DMS53 treated with DMSO at 0.1 percent for 48 hours (cell line): ENCODE measurements at regions not wholly inside any gene's neighbourhood (a gene's known extent, or its start where the extent isn't known, plus 50 kb on each side); places are given as distances from the start of the nearest gene placed in this dataset.

Experiments
- DNase-seq: peaks from one replicate; lab custom pipeline; 2025; ENCODE audit not compliant: unreplicated experiment; lab: John Stamatoyannopoulos, UW

DNA sequence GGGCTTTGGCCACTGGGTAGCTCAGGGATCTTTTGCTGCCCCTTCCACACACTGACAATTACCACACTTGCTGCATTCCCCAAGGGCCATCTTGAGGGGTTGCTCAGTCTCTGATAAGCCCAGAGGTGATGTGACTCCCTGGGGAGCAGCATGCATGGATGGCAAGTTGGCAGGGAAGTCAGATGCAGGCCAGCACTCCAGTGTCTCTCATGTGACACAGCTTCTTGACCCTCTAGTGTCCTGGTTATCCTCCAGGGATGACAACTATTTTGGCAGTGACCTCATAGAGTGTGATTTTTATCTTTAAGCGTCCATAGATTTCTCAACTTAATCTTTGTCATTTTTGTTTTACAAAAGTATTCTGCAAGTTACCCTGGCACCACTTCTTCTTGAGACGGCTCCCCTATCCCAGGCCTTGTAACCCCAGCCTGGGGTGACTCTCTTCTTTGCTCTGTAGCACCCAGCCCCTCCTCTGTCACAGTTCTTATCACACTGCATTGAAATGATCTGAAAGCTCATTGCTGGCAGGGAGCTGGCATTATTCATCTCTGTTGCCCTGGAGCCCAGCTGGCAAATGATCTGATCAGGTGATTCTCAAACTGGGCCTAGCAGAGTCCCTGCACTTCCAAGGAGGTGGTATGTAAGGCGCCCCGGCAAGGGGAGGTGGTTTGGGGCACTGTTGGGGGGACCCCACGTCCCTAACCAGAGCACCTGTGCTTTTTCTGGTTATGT lies 72.6 kb downstream of the TENT5C start:
- no peak for DNase-seq

DNA sequence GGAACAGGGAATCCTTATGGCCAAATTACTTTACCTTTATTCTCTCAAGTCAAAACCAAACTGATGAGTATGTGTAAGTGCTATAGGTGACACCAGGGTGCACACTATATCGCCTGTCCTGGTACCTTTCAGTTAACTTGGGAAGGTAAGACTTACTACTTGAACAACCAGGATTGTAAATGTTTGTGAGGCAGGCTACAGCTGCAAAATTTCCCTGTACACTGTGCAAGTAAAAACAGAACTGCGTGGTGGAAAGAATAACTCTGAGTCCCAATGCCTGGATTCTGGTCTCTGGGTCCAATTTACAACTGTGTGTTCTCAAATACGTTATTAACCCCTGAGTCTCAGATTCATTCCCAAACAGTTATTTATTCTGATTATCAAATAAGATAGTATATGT lies 73.5 kb downstream of the TENT5C start:
- DNase-seq, result no peak

DNA sequence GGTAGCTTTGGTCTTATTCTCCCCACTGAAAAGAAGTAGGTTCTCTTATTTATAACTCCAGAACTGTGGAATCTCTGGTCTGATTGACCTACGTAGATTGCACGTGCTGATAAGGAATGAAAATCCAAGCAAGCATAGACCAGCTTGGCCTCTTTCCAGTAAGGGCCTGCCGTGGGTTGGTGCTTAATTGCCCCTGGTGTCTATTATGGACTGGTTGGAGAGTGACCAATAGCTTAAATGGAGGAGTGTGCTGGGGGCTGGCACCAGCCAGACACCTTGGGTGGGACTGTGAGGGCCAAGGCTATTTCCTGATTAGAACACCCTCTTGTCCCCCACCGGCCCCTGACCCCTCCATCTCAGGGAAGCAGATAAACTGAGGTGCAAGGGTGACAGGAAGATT lies 74.0 kb downstream of the TENT5C start:
- no peak for DNase-seq

DNA sequence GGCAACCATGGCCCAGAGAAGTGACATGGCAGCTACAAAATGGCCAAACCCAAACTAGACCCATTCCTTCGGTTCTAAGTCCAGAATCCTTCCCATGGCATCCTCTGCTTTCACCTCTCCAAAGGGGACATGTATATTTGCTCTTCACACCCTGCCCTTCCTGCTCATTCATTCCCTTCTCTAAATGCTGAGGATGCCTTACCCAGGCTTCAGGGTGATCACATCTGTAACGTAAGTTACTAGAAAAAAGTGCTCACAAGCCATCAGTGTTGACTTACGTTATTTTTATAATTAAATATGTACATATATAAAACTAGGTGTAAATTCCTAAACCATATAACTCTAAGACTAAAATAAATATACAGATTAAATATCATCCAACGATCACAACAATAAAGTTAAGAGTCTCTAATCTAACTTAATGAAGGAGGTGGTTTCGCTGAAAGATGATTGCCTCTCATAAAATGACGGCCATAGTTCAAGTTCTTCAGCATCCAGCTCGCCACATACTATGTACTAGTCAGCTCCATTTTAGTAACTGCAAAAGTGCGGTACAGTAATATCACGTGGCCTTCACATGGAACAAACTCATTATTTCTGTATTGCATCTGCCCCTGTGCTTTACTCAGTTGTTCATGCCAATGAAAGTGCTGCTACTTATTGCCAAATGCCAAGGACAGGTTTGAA lies 74.6 kb downstream of the TENT5C start:
- DNase-seq, result no peak

DNA sequence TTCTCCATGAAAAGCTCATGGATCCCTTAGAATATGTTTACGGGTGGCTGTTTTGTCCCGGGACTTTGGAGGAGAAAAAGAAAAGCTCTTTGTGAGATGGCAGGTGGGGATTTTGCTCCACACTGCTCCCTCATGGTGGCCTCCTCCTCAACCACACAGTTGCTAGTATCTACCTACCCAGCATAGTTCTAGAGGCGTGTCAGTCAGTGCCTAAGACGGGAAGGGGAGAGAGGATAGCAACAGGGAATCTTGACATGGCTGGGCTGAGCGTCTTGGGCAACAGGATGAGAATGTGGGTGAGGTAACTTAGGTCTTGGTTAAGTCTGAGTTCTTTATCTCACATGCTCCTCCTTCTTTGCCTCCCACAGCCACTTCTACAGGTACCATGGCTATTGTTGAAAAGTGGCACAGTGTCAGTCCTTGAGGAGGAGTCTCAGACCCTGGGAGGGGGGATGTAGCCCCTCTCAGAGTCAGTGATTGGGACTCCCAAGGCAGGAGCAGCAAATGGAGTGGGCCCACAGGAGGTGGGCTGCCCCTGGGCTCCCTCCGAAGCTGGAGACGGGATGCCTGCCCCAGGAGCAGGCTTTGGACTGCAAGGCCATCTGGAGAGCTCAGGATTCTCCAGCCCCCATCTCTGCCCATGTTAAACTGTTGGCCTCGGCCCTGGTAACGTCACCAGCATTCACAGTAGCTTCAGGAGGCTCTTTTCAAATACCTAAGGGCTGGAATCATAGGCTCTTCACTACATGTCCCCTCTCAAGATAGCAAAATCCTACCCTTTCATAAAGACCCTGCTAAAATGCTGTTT lies 75.4 kb downstream of the TENT5C start:
- no peak for DNase-seq

DNA sequence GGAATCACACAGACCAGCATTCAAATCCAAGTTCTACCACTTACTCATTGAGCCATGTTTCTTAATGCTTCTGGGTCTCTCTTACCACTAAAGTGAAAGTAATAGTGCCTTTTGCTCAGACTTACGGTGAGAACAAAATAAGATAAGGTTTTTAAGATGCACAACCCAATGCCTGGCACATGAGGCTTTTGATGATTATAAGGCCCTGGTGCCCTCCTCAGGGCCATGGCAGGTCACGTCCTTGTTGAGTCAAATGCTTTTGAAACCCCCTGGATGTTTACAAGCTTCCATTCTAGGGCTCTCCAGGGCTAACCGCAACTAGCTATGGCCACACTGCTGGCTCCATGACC lies 76.0 kb downstream of the TENT5C start:
- no peak for DNase-seq

DNA sequence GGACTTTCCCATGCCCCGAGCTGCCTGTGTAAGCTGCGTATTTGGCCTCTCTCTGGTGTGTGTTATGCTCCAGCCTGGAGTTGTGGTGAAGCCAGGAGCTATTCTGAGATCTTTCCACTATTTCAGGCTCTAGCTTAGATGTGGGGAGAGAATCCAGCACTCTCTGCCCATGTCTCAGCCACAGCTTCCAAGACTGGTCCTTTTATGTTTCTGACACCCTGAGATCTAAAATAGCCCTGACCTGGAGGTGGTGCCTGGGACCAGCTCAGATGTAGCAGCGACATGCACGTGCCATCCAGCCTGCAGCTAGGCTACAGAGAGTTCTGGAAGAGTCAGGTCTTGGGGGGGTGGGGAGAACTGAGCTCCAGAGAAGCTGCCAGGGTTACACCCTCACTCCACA lies 76.5 kb downstream of the TENT5C start:
- DNase-seq, result no peak

DNA sequence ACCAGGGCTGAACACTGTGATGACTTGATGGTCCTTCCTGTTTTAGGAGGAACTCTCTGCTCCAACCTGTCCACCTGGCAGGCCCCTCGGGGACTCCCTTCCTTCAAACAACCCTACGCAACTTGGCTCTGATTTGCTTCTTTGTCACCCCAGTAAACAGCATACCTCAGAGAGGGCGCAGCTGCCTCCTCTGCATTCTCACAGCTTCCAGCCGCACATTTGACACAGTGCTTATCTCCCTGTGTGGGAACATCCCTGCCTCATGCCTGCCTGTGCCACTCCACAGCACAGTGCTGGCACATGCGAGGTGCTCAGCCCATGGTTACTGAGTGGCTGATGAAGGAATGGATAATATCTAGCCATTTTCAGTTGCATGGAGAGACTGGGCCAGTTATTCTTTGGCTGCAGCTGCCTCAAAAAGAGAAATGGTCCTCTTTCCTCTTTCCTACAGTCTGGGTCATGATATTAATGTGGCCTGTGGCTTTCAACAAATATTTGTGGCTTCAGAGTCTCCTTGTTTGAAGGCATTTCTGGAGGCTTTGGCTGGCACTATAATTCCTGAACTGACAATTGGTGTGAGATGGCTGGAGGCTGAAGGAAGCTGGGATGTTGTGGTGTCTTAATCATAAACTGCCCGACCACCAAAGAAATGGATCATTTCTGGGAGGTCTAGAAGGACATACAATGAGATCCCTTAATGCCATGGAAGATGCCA lies 77.9 kb downstream of the TENT5C start:
- DNase-seq, result no peak

DNA sequence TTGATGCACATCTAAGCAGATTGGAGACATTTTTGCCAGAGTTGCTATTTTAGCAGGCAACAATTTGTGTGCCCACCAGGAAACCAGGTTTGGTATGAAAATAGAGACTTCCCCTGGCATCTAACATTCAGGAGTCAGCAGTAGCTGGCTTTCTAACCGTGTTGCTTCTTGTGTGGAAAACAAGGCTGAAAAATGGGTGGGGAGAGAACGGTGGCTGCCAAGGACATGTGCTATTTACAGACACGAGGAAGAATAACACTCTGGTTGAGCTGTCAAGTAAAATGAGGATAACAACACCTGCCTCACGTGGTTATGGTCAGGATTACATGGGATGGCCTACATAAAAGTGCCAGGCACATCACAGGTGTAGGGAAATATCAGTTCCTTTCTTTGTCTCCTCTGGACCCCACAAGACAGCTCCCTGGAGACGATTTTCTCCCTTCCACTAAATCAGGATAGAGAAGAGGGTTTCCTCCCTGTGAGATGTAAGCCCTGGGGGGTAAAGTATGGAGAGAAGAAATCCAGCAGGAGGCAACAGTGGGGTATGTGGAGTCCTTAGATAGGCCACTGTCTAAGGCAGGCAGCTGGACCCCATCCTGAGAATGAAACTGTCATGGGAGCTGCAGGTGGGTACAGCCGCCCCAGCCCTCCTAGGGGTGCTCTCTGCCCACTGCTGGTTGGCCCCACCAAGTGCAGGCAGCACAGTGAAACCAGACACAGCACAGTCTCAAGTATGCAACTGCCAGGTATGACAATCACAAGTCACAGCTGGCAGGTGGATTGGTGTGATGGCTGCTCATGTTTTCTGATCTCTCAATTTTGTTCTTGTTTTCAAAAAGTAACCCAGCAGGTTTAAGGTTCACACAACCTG lies 80.3 kb downstream of the TENT5C start:
- no peak for DNase-seq

DNA sequence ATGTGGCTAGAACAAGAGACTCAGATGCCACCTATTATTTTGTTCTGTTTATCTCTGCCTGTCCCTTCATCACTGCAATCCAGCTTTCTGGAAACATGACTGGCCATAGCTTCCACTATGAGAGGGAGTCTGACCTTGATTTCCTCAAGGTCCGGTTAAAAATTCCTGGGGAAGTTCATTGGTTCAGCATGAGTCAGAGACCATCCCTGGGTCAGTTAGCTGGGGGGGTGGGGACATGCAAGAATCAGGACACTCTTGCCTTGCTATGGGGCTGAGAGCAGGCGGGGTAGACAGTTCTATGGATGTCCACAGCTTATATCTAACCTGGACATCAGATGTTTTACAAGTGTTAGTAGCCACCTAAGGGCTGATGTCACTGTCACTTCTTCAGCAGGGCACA lies 81.1 kb downstream of the TENT5C start:
- DNase-seq, result no peak

DNA sequence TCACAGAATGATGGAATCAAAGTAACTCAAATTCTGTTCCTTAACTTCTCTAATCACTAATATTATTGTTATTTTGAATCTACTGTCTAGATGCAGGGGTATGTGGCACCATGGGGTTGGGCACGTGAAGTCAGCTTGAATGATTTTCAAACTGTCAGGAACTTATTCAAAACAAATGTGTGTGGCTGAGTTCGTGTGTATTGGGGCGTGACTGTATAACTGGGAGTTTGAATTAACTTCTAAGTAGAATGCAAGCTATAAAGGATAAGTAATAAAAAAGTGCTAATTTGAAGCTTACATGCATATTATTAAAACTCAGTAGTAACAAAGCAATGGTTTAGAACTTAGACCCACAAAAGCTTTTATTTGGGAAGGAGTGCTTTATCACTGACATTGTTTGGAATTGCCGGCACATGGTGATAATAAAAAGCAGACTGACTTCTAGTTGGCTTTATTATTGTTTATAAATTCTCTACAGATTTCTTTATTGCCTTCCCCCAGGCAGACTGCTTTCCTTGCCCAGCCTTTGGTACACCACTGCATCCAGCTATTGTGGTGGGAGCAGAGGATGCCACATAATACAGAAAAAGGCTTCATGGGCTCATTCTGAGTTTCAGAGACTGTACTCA lies 84.3 kb downstream of the TENT5C start:
- DNase-seq, result no peak

DNA sequence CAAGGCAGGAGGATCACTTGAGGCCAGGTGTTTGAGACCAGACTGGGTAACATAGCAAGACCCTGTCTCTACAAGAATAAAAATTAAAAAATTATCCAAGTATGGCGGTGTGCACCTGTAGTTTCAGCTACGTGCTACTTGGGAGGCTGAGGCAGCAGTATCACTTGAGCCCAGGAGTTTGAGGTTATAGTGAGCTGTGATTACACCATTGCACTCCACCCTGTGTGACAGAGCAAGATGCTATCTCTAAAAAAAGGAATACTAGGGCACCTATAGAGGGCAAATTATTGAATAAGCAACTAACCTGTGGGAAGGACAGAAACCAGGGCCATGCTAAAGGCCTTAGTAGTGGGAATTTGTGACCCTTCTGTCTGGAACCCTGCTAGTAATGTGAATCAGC lies 86.1 kb downstream of the TENT5C start:
- DNase-seq, result no peak

DNA sequence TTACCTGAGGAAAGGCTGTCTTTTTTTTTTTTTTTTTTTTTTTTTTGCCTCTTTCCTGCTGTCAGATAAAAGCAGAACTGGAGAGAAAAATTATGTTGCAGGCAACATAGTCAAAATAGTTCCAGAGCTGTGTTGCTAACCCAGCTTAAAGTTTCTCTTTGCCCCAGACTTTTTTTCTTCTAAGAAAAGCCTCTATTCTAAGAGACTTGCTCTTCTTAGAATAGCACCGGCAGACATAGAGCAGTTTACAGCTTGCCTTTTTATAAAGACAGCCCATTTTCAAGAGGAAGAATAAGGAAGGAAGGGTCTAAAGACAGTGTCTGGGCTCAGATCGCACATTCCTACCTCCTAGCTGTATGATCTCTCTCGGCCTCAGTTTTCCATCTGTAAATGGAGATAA lies 88.7 kb downstream of the TENT5C start:
- DNase-seq, result no peak

DNA sequence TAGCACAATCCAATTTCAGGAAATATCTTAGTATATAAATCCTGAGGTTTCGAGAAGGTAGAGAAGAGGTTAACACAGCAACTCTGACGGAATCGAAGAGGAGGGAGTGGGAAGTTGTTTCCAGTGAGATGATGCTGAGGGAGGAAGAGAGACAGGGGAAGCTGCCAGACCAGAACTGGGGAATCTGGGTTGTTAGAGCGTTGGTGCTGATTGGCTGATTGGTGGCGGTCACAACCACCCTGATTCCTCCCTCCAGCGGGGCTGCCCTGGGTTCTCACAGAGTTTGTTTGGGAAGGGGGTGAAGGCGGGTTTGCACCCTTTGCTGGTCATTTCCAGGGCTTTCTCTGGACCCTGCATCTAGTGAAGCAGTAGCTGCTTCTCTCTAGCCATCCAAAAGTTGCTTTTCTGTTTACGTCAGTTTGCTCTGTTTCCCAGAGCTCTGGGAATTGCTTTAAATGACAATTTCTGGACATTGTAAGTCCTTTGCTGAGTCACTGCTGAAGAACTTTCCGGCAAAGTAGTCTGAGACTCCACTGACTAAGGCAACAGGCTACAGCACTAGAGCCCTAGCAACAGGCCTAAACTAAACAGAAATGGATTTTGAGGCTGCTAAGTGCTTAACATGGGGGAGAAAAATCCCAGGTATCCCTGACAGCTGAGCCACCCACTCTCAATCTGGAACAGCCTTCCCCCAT lies 90.1 kb downstream of the TENT5C start:
- no peak for DNase-seq

DNA sequence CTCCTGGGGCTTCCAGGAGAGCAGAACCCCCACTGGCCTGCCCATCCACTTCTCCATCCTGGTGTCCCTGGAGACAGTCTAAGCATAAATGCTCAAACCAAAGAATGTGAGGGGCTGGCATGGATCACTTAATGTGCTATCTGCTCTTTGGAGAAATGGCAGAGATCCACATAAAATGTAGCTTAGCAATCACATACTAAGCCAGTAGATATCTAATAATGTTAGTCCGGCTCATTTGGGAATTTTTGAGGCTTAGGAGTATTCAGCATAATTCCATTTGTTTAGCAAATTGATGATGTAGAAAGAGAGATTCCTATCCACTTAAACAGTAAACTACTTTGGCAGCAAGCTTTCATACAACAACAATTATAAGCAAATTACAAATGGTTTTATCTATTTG lies 90.7 kb downstream of the TENT5C start:
- DNase-seq, result no peak

DNA sequence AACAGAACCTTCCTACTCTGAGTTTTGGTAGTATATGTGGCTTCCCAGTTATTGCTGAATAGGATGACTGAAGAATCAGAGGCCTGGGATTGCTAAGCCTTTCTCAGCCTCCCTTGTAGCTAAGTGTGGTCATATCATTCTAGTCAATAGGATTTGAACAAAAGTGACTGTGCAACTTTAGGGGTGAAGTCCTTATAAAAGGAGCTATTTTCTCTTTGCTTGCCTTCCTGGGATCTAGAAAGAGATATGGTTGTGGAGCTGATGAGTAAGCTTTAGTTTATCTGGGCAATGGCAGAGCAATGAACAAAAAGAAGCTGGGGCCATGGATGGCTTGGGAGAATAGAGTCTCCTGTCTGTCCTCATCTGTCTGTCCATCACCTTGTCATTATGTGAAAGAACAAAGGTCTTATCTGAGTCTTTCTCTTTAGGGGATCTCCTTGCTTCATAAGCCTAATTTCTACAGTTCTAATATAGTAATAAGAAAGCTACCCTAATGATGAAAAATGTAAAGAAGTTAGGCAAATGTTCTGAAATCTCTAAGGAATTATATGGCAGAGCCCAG lies 91.5 kb downstream of the TENT5C start:
- no peak for DNase-seq

DNA sequence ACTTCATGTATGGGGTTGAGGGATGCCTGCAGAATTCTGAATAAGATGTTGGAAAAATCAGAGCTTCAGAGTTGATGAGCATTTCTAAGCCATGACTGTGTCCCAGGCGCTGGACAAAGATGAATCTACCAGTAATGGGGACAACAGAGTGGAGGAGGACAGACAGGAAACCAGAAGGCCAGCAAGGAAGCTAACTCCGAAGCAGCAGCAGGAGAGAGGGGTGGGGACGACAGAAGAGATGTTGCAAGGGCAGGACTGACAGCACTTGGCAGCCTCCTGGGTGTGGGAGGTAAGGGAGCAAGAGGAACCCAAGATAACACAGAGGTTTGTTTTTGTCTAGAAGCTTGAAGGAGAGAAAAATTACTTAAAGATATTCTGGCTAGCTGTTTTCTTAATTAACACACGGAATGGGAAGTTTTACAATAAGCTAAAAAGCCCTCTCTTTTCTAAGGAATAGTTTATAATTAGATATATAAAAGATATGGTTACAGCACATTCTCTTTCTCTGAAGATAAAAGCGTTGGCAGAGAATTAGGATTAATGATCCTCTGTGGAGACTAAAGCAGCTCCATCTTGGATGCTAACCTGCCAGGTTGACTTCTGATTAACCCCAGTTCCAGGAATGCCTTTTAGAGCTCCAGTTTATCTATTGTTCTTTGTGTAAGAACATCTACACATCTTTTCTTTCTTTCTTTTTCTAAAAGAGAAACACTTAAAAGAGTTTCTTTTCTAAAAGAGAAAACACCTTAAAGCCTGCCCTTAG lies 92.7 kb downstream of the TENT5C start:
- DNase-seq, result no peak

DNA sequence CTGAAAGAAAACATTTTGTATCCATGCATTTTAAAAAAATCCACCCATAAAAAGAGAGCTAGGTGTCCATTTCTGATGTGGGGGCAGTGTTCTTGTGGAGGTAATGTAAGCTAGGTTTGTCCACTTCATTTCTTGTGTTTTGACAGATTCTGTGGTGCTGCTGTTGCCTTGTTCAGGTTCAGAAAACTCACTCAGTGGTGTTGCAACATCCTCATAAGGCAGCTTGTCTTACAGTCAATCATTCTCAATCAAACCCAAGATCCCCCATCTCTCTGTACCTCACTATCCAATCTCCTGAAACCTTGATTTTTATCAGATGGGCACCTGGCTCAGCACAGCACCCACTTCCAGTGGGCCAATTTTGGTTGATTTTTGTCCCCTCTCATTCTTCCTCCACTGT lies 94.1 kb downstream of the TENT5C start:
- no peak for DNase-seq

DNA sequence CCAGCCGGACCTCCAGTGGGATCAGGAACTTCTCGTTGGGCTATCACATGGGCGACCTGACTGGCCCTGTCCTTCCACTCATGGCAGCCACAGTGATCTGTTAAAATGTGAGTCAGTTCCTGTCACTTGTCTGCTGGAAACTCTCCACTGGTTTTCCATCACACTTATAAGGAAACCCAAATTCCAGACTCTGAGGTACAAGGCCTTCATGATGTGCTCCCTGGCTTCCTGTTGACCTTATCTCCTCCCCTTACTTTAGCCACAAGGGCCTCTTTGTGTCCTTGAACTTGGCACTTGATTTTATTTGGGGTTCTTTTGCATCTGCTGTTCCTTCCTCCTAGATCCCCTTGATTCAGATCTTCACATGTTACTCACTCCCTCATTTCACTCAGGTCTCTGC lies 96.8 kb downstream of the TENT5C start:
- DNase-seq, result no peak
